HL-60 (cell line): ENCODE measurements at regions not wholly inside any gene's neighbourhood (a gene's known extent, or its start where the extent isn't known, plus 50 kb on each side); places are given as distances from the start of the nearest gene placed in this dataset.

ENCODE experiments used
- CTCF ChIP-seq: IDR thresholded peaks from one replicate; pipeline ENCODE4 v1.5.1; 2011; ENCODE audit warnings: low read length, control low read depth, inconsistent platforms; ENCODE audit not compliant: insufficient read depth
- POLR2AphosphoS5 ChIP-seq: IDR thresholded peaks from 2 replicates; pipeline ENCODE4 v1.6.1; 2012; ENCODE audit warnings: low read depth
- REST ChIP-seq: IDR thresholded peaks from 2 replicates; pipeline ENCODE4 v1.6.1; 2012; ENCODE audit warnings: low read depth; ENCODE audit not compliant: insufficient replicate concordance
- SPI1 ChIP-seq: IDR thresholded peaks from 2 replicates; pipeline ENCODE4 v1.6.1; 2012; ENCODE audit warnings: low read depth, mild to moderate bottlenecking, borderline replicate concordance

GRCh38 chr2:157024129-157024528 lies 233.4 kb upstream of the GALNT5 start:
- TF ChIP-seq CTCF, result no peak
- TF ChIP-seq REST, result no peak
- no peak for TF ChIP-seq POLR2AphosphoS5
- no peak for TF ChIP-seq SPI1
